DOHH2 (cell line): ENCODE measurements at regions not wholly inside any gene's neighbourhood (a gene's known extent, or its start where the extent isn't known, plus 50 kb on each side); places are given as distances from the start of the nearest gene placed in this dataset.

Experiments
- H3F3A ChIP-seq: fragments of 200-600 bp; sonication (generic), shearing (Covaris generic); 2 replicates; pipeline ENCODE4 v1.6.0; 2016; ENCODE audit warnings: antibody characterized with exemption, mild to moderate bottlenecking; ENCODE audit not compliant: control insufficient read depth, insufficient read depth
- H3K27ac ChIP-seq: fragments of 200-600 bp; sonication (generic); 2 replicates; pipeline ENCODE4 v1.5.1; 2014; ENCODE audit warnings: low read depth, mild to moderate bottlenecking, low read length, moderate library complexity
- H3K27me3 ChIP-seq: fragments of 200-600 bp; sonication (generic); 2 replicates; pipeline ENCODE4 v1.6.1; 2014; ENCODE audit warnings: mild to moderate bottlenecking, low read length, mixed read lengths; ENCODE audit not compliant: control insufficient read depth
- H3K36me3 ChIP-seq: fragments of 200-600 bp; sonication (generic); 2 replicates; pipeline ENCODE4 v1.6.1; 2014; ENCODE audit warnings: mild to moderate bottlenecking, low read length, moderate library complexity, mixed read lengths; ENCODE audit not compliant: control insufficient read depth
- H3K4me1 ChIP-seq: fragments of 200-600 bp; sonication (generic); 2 replicates; pipeline ENCODE4 v1.6.1; 2014; ENCODE audit warnings: mild to moderate bottlenecking, low read length, mixed read lengths; ENCODE audit not compliant: control insufficient read depth
- H3K4me2 ChIP-seq: fragments of 200-600 bp; sonication (generic); 2 replicates; pipeline ENCODE4 v1.6.0; 2014; ENCODE audit warnings: mild to moderate bottlenecking, low read length, moderate library complexity
- H3K4me3 ChIP-seq: fragments of 200-600 bp; sonication (generic); 2 replicates; pipeline ENCODE4 v1.5.1; 2014; ENCODE audit warnings: mild to moderate bottlenecking, low read length, mixed read lengths
- H3K79me2 ChIP-seq: fragments of 200-600 bp; sonication (generic); 2 replicates; pipeline ENCODE4 v1.6.1; 2014; ENCODE audit warnings: mild to moderate bottlenecking, low read length, mixed read lengths; ENCODE audit not compliant: control insufficient read depth
- H3K9me2 ChIP-seq: fragments of 200-600 bp; sonication (generic); replicated peaks from 2 replicates; pipeline ENCODE4 v1.6.1; 2014; ENCODE audit warnings: mild to moderate bottlenecking, low read length, mixed read lengths; ENCODE audit not compliant: control insufficient read depth
- H3K9me3 ChIP-seq: fragments of 200-600 bp; sonication (generic); 2 replicates; pipeline ENCODE4 v1.6.1; 2014; ENCODE audit warnings: antibody characterized with exemption, low read length, mixed read lengths; ENCODE audit not compliant: control insufficient read depth, insufficient read depth
- H4K20me1 ChIP-seq: fragments of 200-600 bp; sonication (generic); 2 replicates; pipeline ENCODE4 v1.6.0; 2014; ENCODE audit warnings: low read depth, mild to moderate bottlenecking, antibody characterized with exemption, low read length, moderate library complexity; ENCODE audit not compliant: control insufficient read depth, insufficient read depth
- EZH2phosphoT487 ChIP-seq: fragments of 200-600 bp; sonication (generic); IDR thresholded peaks from 2 replicates; pipeline ENCODE4 v1.6.1; 2017; ENCODE audit warnings: borderline replicate concordance, mild to moderate bottlenecking, antibody characterized with exemption, low read length, moderate library complexity, mixed read lengths
- TF ChIP-seq, protein P1 (sequence below): fragments of 200-600 bp; sonication (generic); IDR thresholded peaks from one replicate; pipeline ENCODE4 v1.5.1; 2014; ENCODE audit warnings: antibody characterized with exemption, mild to moderate bottlenecking, low read depth, low read length; ENCODE audit not compliant: poor library complexity, severe bottlenecking

DNA sequence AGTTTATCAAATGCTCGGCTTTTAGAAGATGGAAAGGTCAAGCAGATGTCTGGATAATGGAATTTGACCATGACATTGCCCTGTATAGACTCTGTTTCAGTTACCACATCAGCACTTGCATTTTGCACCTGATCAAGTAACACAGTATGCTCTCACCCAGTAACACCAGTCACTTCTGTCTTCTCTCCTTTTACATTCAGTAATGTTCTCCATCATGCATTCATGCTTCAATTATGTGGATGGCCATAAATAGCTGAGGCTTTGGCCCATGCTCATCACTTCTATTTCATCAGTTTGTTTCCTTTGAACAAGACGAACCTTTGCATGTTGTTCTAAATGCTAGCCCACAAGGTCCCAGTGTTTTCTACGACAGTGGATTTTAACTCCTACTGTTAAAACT is 322.9 kb upstream of the ACVR2A start:
- no peaks in the 10 kb centered on the region for H3K4me1 ChIP-seq
- H3K36me3 ChIP-seq = no peaks in the 10 kb centered on the region
- H3K79me2 ChIP-seq = no peaks in the 10 kb centered on the region
- H3K4me3 ChIP-seq = no peak overlapping the region
- H3K4me2 ChIP-seq = no peak overlapping the region
- H3K9me3 ChIP-seq = no peaks in the 10 kb centered on the region
- H4K20me1 ChIP-seq = no peaks in the 10 kb centered on the region
- no peaks in the 10 kb centered on the region for H3K9me2 ChIP-seq
- no peaks in the 10 kb centered on the region for H3F3A ChIP-seq
- no peak for TF ChIP-seq EZH2phosphoT487
- TF ChIP-seq, protein P1, sequence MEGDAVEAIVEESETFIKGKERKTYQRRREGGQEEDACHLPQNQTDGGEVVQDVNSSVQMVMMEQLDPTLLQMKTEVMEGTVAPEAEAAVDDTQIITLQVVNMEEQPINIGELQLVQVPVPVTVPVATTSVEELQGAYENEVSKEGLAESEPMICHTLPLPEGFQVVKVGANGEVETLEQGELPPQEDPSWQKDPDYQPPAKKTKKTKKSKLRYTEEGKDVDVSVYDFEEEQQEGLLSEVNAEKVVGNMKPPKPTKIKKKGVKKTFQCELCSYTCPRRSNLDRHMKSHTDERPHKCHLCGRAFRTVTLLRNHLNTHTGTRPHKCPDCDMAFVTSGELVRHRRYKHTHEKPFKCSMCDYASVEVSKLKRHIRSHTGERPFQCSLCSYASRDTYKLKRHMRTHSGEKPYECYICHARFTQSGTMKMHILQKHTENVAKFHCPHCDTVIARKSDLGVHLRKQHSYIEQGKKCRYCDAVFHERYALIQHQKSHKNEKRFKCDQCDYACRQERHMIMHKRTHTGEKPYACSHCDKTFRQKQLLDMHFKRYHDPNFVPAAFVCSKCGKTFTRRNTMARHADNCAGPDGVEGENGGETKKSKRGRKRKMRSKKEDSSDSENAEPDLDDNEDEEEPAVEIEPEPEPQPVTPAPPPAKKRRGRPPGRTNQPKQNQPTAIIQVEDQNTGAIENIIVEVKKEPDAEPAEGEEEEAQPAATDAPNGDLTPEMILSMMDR = no peak
- no peaks in the 10 kb centered on the region for H3K27me3 ChIP-seq
- H3K27ac ChIP-seq = no peak overlapping the region

DNA sequence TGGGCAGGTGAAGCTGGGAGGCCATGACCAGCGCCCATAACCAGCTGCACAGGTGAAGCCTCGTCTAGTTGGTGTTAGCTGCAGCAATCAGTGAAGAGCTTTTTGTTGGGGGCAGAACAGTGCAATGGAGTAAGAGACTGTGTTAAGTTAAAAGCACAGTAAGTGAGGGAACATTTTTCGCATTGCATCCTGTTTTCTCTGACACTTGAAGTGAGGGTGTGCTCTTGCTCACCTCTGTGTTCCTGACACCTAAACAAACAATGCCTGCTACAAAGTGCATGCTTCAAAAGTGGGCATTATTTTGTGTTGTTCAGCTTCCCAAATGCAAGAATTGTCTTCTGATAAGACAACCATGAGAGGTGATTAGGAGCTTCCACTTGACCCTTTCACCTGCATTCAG is 324.0 kb upstream of the ACVR2A start:
- no peaks in the 10 kb centered on the region for H3K79me2 ChIP-seq
- H3K27me3 ChIP-seq = no peaks in the 10 kb centered on the region
- no peaks in the 10 kb centered on the region for H3K9me2 ChIP-seq
- H3K4me3 ChIP-seq = no peak overlapping the region
- H3K27ac ChIP-seq = no peak overlapping the region
- no peak overlapping the region for H3K4me2 ChIP-seq
- no peaks in the 10 kb centered on the region for H3F3A ChIP-seq
- no peak for TF ChIP-seq EZH2phosphoT487
- TF ChIP-seq, protein P1 = no peak
- H3K9me3 ChIP-seq = no peaks in the 10 kb centered on the region
- H3K36me3 ChIP-seq = no peaks in the 10 kb centered on the region
- H4K20me1 ChIP-seq = no peaks in the 10 kb centered on the region
- no peaks in the 10 kb centered on the region for H3K4me1 ChIP-seq

DNA sequence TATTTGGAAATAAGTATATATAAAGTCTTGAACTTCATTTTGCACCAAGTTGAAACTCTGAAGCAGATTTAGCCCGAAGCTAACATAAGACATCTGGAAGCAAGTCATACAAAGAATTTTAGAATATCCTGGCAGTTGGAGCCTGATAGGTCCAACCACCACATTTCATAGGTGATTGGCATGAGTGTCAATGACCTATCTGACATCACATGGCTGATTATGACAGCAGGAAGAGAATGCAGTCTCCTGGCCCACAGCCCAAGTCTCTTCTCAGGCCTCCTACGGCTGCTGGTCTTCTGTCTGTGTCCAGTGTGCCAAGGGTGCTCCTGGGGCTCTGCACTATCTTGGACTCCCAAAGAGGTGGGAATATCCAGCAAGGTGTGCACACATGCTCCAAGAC is 325.7 kb upstream of the ACVR2A start:
- Histone ChIP-seq H3K4me2 (no peak overlapping the region), H3K9me2 (no peaks in the 10 kb centered on the region), H3K27me3 (no peaks in the 10 kb centered on the region), H3K36me3 (no peaks in the 10 kb centered on the region), H3K4me3 (no peak overlapping the region), H4K20me1 (no peaks in the 10 kb centered on the region), H3K9me3 (no peaks in the 10 kb centered on the region), H3K27ac (no peak overlapping the region), H3K79me2 (no peaks in the 10 kb centered on the region), H3K4me1 (no peaks in the 10 kb centered on the region), H3F3A (no peaks in the 10 kb centered on the region)
- no peak for TF ChIP-seq EZH2phosphoT487
- TF ChIP-seq, protein P1 = no peak

DNA sequence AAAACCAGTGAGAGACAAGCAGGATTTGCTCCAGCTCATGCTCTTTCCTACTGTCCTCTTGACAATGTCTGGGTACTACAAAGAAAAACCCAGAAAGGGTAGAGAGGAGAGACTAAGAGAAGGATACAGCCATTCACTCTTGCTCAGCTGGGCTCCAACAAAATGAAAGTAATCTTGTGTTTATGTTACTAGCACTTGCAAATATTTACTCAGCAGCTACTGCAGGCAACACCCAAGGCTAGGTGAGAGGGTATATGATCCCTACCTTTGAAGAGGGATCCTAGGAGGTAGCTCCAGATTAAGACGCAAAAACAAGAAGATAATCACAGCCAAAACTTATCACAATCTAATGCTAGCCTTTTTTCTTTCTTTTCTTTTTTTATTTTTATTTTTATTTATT is 329.6 kb upstream of the ACVR2A start:
- Histone ChIP-seq H3K4me2 (no peak overlapping the region), H3K4me1 (no peaks in the 10 kb centered on the region), H3K4me3 (no peak overlapping the region), H3F3A (no peaks in the 10 kb centered on the region), H3K27ac (no peak overlapping the region), H4K20me1 (no peaks in the 10 kb centered on the region), H3K9me2 (no peaks in the 10 kb centered on the region), H3K9me3 (no peaks in the 10 kb centered on the region), H3K27me3 (no peaks in the 10 kb centered on the region), H3K79me2 (no peaks in the 10 kb centered on the region), H3K36me3 (no peaks in the 10 kb centered on the region)
- TF ChIP-seq, protein P1 = no peak
- no peak for TF ChIP-seq EZH2phosphoT487
